HPDE6-E6E7 (cell line): ENCODE measurements at regions not wholly inside any gene's neighbourhood (a gene's known extent, or its start where the extent isn't known, plus 50 kb on each side); places are given as distances from the start of the nearest gene placed in this dataset.

Experiments used
- DNase-seq: peaks from one replicate; pipeline ENCODE4 v3.0.0; 2011; ENCODE audit warnings: missing footprints; ENCODE audit errors: extremely low spot score

DNA sequence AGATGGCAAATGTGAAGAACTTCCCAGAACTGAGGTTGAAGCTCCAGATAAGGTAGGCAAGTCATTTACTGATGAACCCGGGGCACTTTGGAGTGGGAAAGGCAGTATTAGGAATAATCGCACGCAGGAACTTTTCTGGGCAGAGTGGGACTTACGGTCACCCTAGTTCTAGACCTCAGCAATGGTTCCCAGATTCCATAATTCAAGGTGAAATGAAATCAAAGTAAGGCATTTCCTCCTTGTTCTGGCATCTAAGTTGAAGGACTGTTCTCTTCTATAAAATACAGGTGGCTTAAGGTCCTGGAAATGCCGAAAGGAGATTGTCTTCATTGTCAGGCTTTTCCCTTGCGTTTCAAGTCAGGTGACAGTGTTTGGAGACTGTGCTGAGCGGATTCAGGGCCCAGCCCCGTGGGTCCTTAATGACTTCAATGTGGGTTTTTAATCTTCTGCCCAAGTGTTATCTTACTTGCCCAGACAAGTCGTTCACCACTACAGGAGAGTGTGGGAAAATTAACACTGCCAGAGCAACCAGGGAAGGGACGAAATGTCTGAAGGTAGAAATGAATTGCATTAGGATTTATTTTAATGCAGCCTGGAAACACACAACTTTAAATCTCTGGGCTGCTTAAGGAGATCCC lies 52.1 kb upstream of the STOX2 start:
- no peak for DNase-seq

GRCh38 chr4:183853548-183853940 lies 51.6 kb upstream of the STOX2 start:
- DNase-seq = no peak
